Esophagus mucosa (tissue), 1 donor: ENCODE measurements at regions not wholly inside any gene's neighbourhood (a gene's known extent, or its start where the extent isn't known, plus 50 kb on each side); places are given as distances from the start of the nearest gene placed in this dataset.
"Not testable (repeated sequence)": the region's sequence is repeated elsewhere in the genome, so short reads cannot be mapped to it uniquely, and the experiment has no call there.

ENCODE experiments used
- ATAC-seq: fragments of 200-7000 bp; cut with Tn5 transposase; one replicate; pipeline ENCODE4 v1.9.1; 2020
- donor health status: DM: yes; HTN: yes; CAD: no.

- ATAC-seq, result no peak
These were observed 311.2 kb upstream of the NAALADL2 start for GRCh38 chr3:174547801-174548435.

GRCh38 chr3:174548841-174549623 is 310.1 kb upstream of the NAALADL2 start:
- ATAC-seq, result no peak

GRCh38 chr3:174581558-174581957 is 277.6 kb upstream of the NAALADL2 start:
- no peak for ATAC-seq

GRCh38 chr3:174583396-174583795 is 275.7 kb upstream of the NAALADL2 start:
- ATAC-seq, result no peak

- not testable (repeated sequence) for ATAC-seq
These were observed 272.0 kb upstream of the NAALADL2 start for GRCh38 chr3:174587137-174587536.

GRCh38 chr3:174596447-174596982 is 262.6 kb upstream of the NAALADL2 start:
- no peak for ATAC-seq

- no peak for ATAC-seq
These were observed 260.2 kb upstream of the NAALADL2 start for GRCh38 chr3:174598885-174599439.

GRCh38 chr3:174613173-174613572 is 246.0 kb upstream of the NAALADL2 start:
- no peak for ATAC-seq

- no peak for ATAC-seq
These were observed 245.1 kb upstream of the NAALADL2 start for GRCh38 chr3:174614036-174614435.

- no peak for ATAC-seq
These were observed 240.6 kb upstream of the NAALADL2 start for GRCh38 chr3:174618368-174619080.

- ATAC-seq, result no peak
These were observed 239.9 kb upstream of the NAALADL2 start for GRCh38 chr3:174619239-174619638.

- ATAC-seq, result peak; percentile 23
These were observed 239.0 kb upstream of the NAALADL2 start for GRCh38 chr3:174620138-174620537.

- ATAC-seq, result no peak
These were observed 238.2 kb upstream of the NAALADL2 start for GRCh38 chr3:174620855-174621472.

GRCh38 chr3:174633342-174633741 is 225.8 kb upstream of the NAALADL2 start:
- ATAC-seq, result no peak

GRCh38 chr3:174636451-174636850 is 222.7 kb upstream of the NAALADL2 start:
- ATAC-seq, result no peak

GRCh38 chr3:174639406-174639805 is 219.7 kb upstream of the NAALADL2 start:
- ATAC-seq, result no peak

- no peak for ATAC-seq
These were observed 219.2 kb upstream of the NAALADL2 start for GRCh38 chr3:174639970-174640369.

- ATAC-seq, result no peak
These were observed 218.2 kb upstream of the NAALADL2 start for GRCh38 chr3:174640932-174641331.

- no peak for ATAC-seq
These were observed 214.8 kb upstream of the NAALADL2 start for GRCh38 chr3:174644287-174644686.

- no peak for ATAC-seq
These were observed 207.2 kb upstream of the NAALADL2 start for GRCh38 chr3:174651951-174652350.

GRCh38 chr3:174659511-174659910 is 199.6 kb upstream of the NAALADL2 start:
- no peak for ATAC-seq

- ATAC-seq, result no peak
These were observed 196.5 kb upstream of the NAALADL2 start for GRCh38 chr3:174662653-174663052.

GRCh38 chr3:174667386-174667785 is 191.7 kb upstream of the NAALADL2 start:
- no peak for ATAC-seq
